GM12878 (cell line): ENCODE measurements at regions not wholly inside any gene's neighbourhood (a gene's known extent, or its start where the extent isn't known, plus 50 kb on each side); places are given as distances from the start of the nearest gene placed in this dataset.
A peak's percentile ranks its signal among the peaks of the same experiment; 100 is the strongest.

ENCODE experiments used
- ATAC-seq: fragments of 200-7000 bp; cut with Tn5 transposase; 3 replicates; pipeline ENCODE4 v1.9.1; 2020; ENCODE audit warnings: mild to moderate bottlenecking, moderate library complexity
- BruUV-seq: library from RNA; stranded (reverse); fragments of 400-500 nt; replicated peaks from 2 replicates; lab custom pipeline; 2021; lab: Mats Ljungman, UMichigan
- CTCF ChIA-PET: fragments of 300-600 bp; sonication (Branson Sonifier 250); formaldehyde crosslinking; extraction: SDS; loops from one replicate; lab custom pipeline; 2021; ENCODE audit warnings: inconsistent platforms; lab: Yijun Ruan, JAX
- POLR2A ChIA-PET: fragments of 350-600 bp; formaldehyde crosslinking; extraction: SDS; loops from one replicate; lab custom pipeline; 2021; ENCODE audit warnings: inconsistent platforms; lab: Charles Lee
- RAD21 ChIA-PET: fragments of 300-600 bp; sonication (Branson Sonifier 250); formaldehyde crosslinking; loops from one replicate; lab custom pipeline; 2023; ENCODE audit warnings: antibody characterized with exemption; ENCODE audit not compliant: unreplicated experiment; lab: Charles Lee
- SMC1A ChIA-PET: fragments of 300-600 bp; sonication (Branson Sonifier 250); formaldehyde crosslinking; loops from one replicate; lab custom pipeline; 2023; ENCODE audit not compliant: unreplicated experiment, uncharacterized antibody; lab: Charles Lee
- DNase-seq: peaks from one replicate; pipeline ENCODE4 v3.0.0-alpha.2; 2011; ENCODE audit warnings: low read depth, low spot score
- FAIRE-seq: peaks from 3 replicates; lab custom pipeline; 2011; peaks lifted over from hg19 to GRCh38; lab: Jason Lieb, UNC
- H2AFZ ChIP-seq: 2 replicates; pipeline ENCODE4 v1.6.0; 2011; ENCODE audit warnings: low read depth, low read length, control low read depth; ENCODE audit not compliant: control insufficient read depth
- H3K27ac ChIP-seq: 2 replicates; pipeline ENCODE4 v1.5.1; 2011; ENCODE audit warnings: control low read depth; ENCODE audit not compliant: control insufficient read depth, insufficient read depth
- H3K27me3 ChIP-seq, 2 experiments: replicated peaks in 1 of 2; 2 replicates each; pipeline versions ENCODE4 v1.6.0 to v1.6.1; 2011; ENCODE audit warnings: low read length in 1 of 2; ENCODE audit not compliant: control insufficient read depth in 2 of 2, insufficient read depth in 2 of 2
- H3K36me3 ChIP-seq, 2 experiments: 2 replicates each; pipeline ENCODE4 v1.5.1; 2011; ENCODE audit warnings: low read length in 1 of 2; ENCODE audit not compliant: control insufficient read depth in 2 of 2, insufficient read depth in 2 of 2
- H3K4me1 ChIP-seq: 2 replicates; pipeline ENCODE4 v1.6.1; 2011; ENCODE audit warnings: mild to moderate bottlenecking, low read length, moderate library complexity, mixed read lengths; ENCODE audit not compliant: control insufficient read depth, insufficient read depth
- H3K4me2 ChIP-seq: 2 replicates; pipeline ENCODE4 v1.6.0; 2011; ENCODE audit warnings: control low read depth; ENCODE audit not compliant: control insufficient read depth, insufficient read depth
- H3K4me3 ChIP-seq: fragments of 200-600 bp; sonication (generic); 2 replicates; pipeline ENCODE4 v1.5.1; 2016
- H3K79me2 ChIP-seq: 2 replicates; pipeline ENCODE4 v1.6.0; 2011; ENCODE audit warnings: low read length; ENCODE audit not compliant: control insufficient read depth, insufficient read depth
- H3K9ac ChIP-seq: 2 replicates; pipeline ENCODE4 v1.8.0; 2011; ENCODE audit warnings: low read length, control low read depth, mixed read lengths; ENCODE audit not compliant: control insufficient read depth, insufficient read depth
- H3K9me3 ChIP-seq: replicated peaks from 3 replicates; pipeline ENCODE4 v1.5.1; 2011; ENCODE audit warnings: mild to moderate bottlenecking, low read length; ENCODE audit not compliant: control insufficient read depth, insufficient read depth
- H4K20me1 ChIP-seq: 2 replicates; pipeline ENCODE4 v1.6.0; 2011; ENCODE audit not compliant: control insufficient read depth, insufficient read depth
- ATF7 ChIP-seq: fragments of 450-650 bp; IDR thresholded peaks from 2 replicates; pipeline ENCODE4 v1.6.1; 2016; ENCODE audit warnings: low read depth, mild to moderate bottlenecking
- CHD1 ChIP-seq: IDR thresholded peaks from 2 replicates; pipeline ENCODE4 v1.6.1; 2012; ENCODE audit warnings: low read depth, low read length, improper control_type of control experiment
- EGR1 ChIP-seq, 2 experiments: IDR thresholded peaks; 1 replicate in 1 of 2; 2 replicates in 1 of 2; pipeline ENCODE4 v1.6.1; 2011 to 2012; ENCODE audit warnings: low read depth in 2 of 2, low read length in 2 of 2, borderline replicate concordance in 1 of 2, mild to moderate bottlenecking in 1 of 2, moderate library complexity in 1 of 2
- EP300 ChIP-seq, 2 experiments: fragments of 150-350 bp in 1 of 2; IDR thresholded peaks; 2 replicates each; pipeline ENCODE4 v1.6.1; 2011 to 2012; ENCODE audit warnings: low read depth in 2 of 2, low read length in 2 of 2, borderline replicate concordance in 1 of 2, improper control_type of control experiment in 1 of 2, inconsistent platforms in 1 of 2; ENCODE audit not compliant: control insufficient read depth in 1 of 2
- FOXK2 ChIP-seq: fragments of 450-650 bp; IDR thresholded peaks from 2 replicates; pipeline ENCODE4 v1.6.1; 2017; ENCODE audit warnings: mild to moderate bottlenecking, moderate library complexity
- FOXM1 ChIP-seq: IDR thresholded peaks from 2 replicates; pipeline ENCODE4 v1.6.1; 2012; ENCODE audit warnings: low read depth, mild to moderate bottlenecking, inconsistent platforms, low read length, moderate library complexity
- GATAD2B ChIP-seq: fragments of 450-650 bp; conservative IDR thresholded peaks from 2 replicates; pipeline ENCODE4 v1.6.1; 2017; ENCODE audit warnings: low read depth, mild to moderate bottlenecking, moderate library complexity
- KDM1A ChIP-seq: fragments of 200-600 bp; sonication (generic); IDR thresholded peaks from 2 replicates; pipeline ENCODE4 v1.6.1; 2016; ENCODE audit warnings: borderline replicate concordance
- NR2C1 ChIP-seq: fragments of 450-650 bp; IDR thresholded peaks from 2 replicates; pipeline ENCODE4 v1.6.1; 2017; ENCODE audit warnings: antibody characterized with exemption, mild to moderate bottlenecking, moderate library complexity
- NR2C2 ChIP-seq: IDR thresholded peaks from 2 replicates; pipeline ENCODE4 v1.6.1; 2011; ENCODE audit warnings: borderline replicate concordance, low read depth; ENCODE audit not compliant: control insufficient read depth, insufficient read length
- RUNX3 ChIP-seq: IDR thresholded peaks from 2 replicates; pipeline ENCODE4 v1.6.1; 2012; ENCODE audit warnings: low read length, inconsistent platforms
- SMAD5 ChIP-seq: IDR thresholded peaks from 2 replicates; pipeline ENCODE4 v1.6.1; 2016; ENCODE audit warnings: antibody characterized with exemption, low read depth
- SMC3 ChIP-seq: IDR thresholded peaks from 2 replicates; pipeline ENCODE4 v1.6.1; 2011; ENCODE audit warnings: low read length, improper control_type of control experiment, borderline replicate concordance
- STAT1 ChIP-seq: fragments of 450-650 bp; conservative IDR thresholded peaks from 2 replicates; pipeline ENCODE4 v1.6.1; 2014; ENCODE audit warnings: antibody characterized with exemption, mild to moderate bottlenecking
- ZBED1 ChIP-seq: IDR thresholded peaks from 2 replicates; pipeline ENCODE4 v1.6.1; 2016; ENCODE audit warnings: borderline replicate concordance
- ZNF24 ChIP-seq: fragments of 450-650 bp; IDR thresholded peaks from 2 replicates; pipeline ENCODE4 v1.6.1; 2017; ENCODE audit warnings: antibody characterized with exemption, mild to moderate bottlenecking
- WGBS: methylation state at CpG from one replicate; pipeline ENCODE4 v1.1.6; 2016; ENCODE audit warnings: low lambda C conversion rate; ENCODE audit not compliant: insufficient replicate concordance, insufficient coverage; ENCODE audit errors: missing lambda C conversion rate; 5-methylcytosine and 5-hydroxymethylcytosine counted together
- in situ Hi-C: fragments of 300-500 bp; cut with MboI; formaldehyde crosslinking; loops from 9 replicates; pipeline ENCODE4 v1.14.3; 2018; ENCODE audit warnings: mixed read lengths
- intact Hi-C: fragments of 100-400 bp; cut with micrococcal nuclease; formaldehyde crosslinking; loops from one replicate; pipeline ENCODE4 v1.14.2; 2022; ENCODE audit not compliant: unreplicated experiment
- TF ChIP-seq, protein P1 (sequence below): fragments of 450-650 bp; IDR thresholded peaks from 2 replicates; pipeline ENCODE4 v1.6.1; 2014; ENCODE audit warnings: mild to moderate bottlenecking

DNA sequence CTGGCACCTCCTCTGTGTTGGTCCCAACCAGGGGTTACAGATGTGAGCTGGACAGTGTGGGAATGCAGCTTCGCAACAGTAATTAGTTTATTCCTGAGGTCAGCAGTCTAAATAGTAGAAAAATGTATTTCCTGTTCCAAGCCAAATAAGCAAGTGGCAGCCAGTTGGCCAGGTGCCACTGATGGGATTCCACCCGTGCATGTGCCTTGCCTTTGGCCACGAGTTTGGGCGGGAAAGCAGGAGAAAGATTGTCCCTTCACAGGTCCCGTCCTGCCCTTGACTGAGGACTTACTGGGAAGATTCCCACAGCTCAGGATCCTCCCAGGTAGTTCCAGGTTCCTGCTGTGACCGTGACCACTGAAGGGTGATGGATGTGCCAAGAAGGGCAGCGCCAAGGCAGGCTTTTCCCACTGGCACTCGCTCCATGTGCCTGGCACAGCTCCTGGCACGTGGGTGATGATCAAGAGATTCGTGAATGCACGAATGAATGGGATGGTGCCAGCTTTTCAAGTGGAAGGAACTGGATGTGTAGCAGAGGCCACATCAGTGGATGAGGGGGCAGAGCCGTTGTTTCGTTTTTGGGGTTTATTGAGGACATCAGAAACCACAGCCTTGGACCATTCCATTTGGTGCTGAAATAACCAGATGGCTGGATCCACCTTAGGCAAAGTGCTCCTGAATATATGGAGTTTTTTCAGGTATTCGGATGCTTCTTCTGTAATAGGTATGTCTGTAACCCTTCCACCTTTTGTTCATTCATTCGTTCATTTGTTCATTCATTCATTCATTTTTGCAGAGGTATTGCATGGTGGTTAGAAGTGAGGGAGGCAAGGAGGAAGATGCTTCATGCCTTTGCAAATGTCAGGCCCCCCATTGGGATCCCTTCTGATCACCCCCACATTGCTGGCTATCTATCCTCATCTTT, 62.4 kb upstream of the WNT4 start:
- no TSS peak for BruUV-seq
- ChIA-PET POLR2A (no interaction called here), SMC1A (no interaction called here)
- Histone ChIP-seq H3K4me2 (no peak overlapping the region), H3K36me3 (no peaks in the 10 kb centered on the region), H3K9ac (no peak overlapping the region), H3K9me3 (no peaks in the 10 kb centered on the region)
- in situ Hi-C loops (no loop called here), intact Hi-C loops (no loop called here)
- WGBS = 26% methylated on average over 15 of the region's 15 CpGs
- DNase-seq = no peak
- TF ChIP-seq ZBED1 (no peak), CHD1 (no peak), ZNF24 (peak; percentile 44; the same call in 1 of the 2 replicates), SMAD5 (no peak)
- TF ChIP-seq, all 136 proteins: peak for 1
- CTCF ChIA-PET = interaction anchor here (0.6 kb wide), 1 partner anchor 25 kb away, joined by 3 read pairs; no protein-coding TSS in a partner anchor
- Histone ChIP-seq H3K4me1 (no peaks in the 10 kb centered on the region), H4K20me1 (no peaks in the 10 kb centered on the region), H3K27ac (no peak overlapping the region), H3K79me2 (no peaks in the 10 kb centered on the region), H3K4me3 (no peak overlapping the region), H2AFZ (no peak overlapping the region), H3K27me3 (peaks cover 1 to 5% of the 10 kb centered on the region in 2 experiments; a peak in 3 of 4 replicates)
- FAIRE-seq (no peak), ATAC-seq (no peak)
- RAD21 ChIA-PET = no interaction called here

DNA sequence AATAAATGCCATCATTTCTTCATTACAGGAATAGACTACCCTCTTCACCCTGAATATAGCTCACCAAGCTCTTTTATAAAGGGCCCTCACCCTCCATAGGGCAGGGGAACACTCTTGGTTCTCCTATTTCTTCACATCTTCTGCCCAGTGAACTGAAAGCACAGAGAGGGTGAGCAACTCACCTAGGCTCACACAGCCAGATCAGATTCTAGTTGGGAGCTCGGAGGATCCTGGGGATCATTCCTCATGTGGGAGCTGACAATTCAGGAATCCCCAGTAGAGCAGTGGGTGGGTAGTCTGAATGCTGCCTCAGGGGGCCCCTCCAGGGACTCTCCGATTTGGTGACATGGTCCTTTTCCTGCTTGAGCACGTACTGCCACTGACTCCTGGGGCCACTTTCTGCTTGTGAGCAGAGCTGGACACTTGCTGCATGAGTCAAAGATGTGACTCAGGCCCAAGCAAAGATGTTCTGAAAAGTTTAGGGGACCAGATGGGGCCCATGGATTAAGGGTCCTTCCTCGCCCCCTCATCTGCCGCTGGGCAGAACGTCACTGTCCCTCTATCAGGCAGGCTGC, 63.7 kb upstream of the WNT4 start:
- intact Hi-C loops = no loop called here
- TF ChIP-seq FOXM1 (no peak), NR2C2 (no peak), FOXK2 (no peak), EP300 (IDR thresholded peaks at IDR 0.05; ENCODE audit: borderline replicate concordance in 1 of 2, control insufficient read depth in 1 of 2, low read depth in 2 of 2, low read length in 2 of 2) (no peak), GATAD2B (no peak), CHD1 (no peak), ATF7 (no peak), STAT1 (no peak), SMC3 (no peak), KDM1A (no peak), NR2C1 (no peak), RUNX3 (no peak), EGR1 (IDR thresholded peaks at IDR 0.05; ENCODE audit: borderline replicate concordance in 1 of 2, low read depth in 2 of 2, low read length in 2 of 2) (no peak)
- TF ChIP-seq, protein P1, sequence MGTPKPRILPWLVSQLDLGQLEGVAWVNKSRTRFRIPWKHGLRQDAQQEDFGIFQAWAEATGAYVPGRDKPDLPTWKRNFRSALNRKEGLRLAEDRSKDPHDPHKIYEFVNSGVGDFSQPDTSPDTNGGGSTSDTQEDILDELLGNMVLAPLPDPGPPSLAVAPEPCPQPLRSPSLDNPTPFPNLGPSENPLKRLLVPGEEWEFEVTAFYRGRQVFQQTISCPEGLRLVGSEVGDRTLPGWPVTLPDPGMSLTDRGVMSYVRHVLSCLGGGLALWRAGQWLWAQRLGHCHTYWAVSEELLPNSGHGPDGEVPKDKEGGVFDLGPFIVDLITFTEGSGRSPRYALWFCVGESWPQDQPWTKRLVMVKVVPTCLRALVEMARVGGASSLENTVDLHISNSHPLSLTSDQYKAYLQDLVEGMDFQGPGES = no peak

More for the DNA sequence above, 63.7 kb upstream of the WNT4 start:
- Histone ChIP-seq H3K27ac (no peak overlapping the region), H4K20me1 (no peaks in the 10 kb centered on the region), H3K27me3 (peaks cover 3 to 5% of the 10 kb centered on the region in 2 experiments; a peak in 3 of 4 replicates), H3K9ac (no peak overlapping the region), H3K4me1 (no peaks in the 10 kb centered on the region), H3K36me3 (no peaks in the 10 kb centered on the region), H3K4me2 (no peak overlapping the region), H3K9me3 (no peaks in the 10 kb centered on the region), H3K79me2 (no peaks in the 10 kb centered on the region), H2AFZ (no peak overlapping the region), H3K4me3 (no peak overlapping the region)
- ChIA-PET CTCF (no interaction called here), SMC1A (no interaction called here), RAD21 (no interaction called here), POLR2A (no interaction called here)
- FAIRE-seq = no peak
- in situ Hi-C loops = no loop called here
- ATAC-seq = no peak
- no TSS peak for BruUV-seq
- DNase-seq = no peak
- WGBS = 30% methylated on average over 6 of the region's 6 CpGs
